ENCODE measurements at regions not wholly inside any gene's neighbourhood (a gene's known extent, or its start where the extent isn't known, plus 50 kb on each side); places are given as distances from the start of the nearest gene placed in this dataset.

DNA sequence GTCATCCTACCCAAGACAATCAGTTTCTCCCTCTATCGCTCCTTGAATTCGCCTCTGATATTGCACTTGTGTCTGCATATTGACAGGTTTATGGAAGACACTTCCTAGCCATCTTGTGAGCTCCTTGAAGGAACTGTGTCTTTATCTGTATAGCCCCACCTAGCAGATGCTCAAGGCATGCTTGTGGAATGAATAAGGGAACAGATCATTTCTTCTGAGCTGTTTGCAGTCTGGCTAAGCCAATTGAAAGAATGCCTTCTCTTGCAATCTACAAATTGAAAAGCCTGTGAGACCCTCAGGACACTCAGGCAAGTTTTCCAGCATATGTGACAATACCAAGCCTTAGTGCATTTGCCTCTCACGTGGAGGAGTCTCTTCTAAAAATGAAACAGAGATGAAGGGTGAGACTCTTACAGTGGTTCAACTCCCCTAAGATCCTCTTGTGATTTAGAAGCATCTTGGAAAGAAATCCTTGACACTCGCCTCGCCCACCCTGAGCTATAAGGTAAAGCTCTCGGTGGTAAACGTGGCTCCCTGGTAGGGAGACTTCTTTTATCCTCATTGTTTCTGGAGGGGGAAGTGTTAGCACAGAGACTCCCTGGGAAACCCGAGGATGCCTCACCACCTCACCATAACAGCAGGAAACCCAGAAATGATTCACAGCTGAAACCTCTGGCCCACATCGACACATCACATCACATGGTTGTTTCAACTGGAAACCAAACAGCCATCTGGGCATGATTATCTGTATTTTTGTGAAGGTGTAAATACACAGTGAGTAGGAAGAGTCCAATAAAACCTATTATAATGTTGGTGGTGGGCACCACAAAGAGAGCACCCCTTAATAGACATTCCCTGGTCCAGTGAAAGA lies 112.3 kb upstream of the BCL2L14 start:
- no peak overlapping the region for H3K4me3 Mint-ChIP-seq
- H3K27me3 Mint-ChIP-seq (ENCODE audit: insufficient read depth): no peaks in the 10 kb centered on the region
- H3K9me3 Mint-ChIP-seq: no peaks in the 10 kb centered on the region
- 57% methylated on average over 6 to 9 of the region's 9 CpGs for WGBS, 2 experiments (ENCODE audit: insufficient coverage in 1 of 2, insufficient read length in 1 of 2)
- DNase-seq: peak; percentile 75
- no peak overlapping the region for H3K4me3 ChIP-seq (ENCODE audit: low read length)
- peak overlapping the region; percentile 14 for H3K9ac ChIP-seq (ENCODE audit: extremely low read depth, low read length, poor library complexity, severe bottlenecking)
- no peaks in the 10 kb centered on the region for H3K27me3 ChIP-seq (ENCODE audit: control insufficient read depth, insufficient read depth, low read length, poor library complexity, severe bottlenecking)
- TF ChIP-seq, protein P1, sequence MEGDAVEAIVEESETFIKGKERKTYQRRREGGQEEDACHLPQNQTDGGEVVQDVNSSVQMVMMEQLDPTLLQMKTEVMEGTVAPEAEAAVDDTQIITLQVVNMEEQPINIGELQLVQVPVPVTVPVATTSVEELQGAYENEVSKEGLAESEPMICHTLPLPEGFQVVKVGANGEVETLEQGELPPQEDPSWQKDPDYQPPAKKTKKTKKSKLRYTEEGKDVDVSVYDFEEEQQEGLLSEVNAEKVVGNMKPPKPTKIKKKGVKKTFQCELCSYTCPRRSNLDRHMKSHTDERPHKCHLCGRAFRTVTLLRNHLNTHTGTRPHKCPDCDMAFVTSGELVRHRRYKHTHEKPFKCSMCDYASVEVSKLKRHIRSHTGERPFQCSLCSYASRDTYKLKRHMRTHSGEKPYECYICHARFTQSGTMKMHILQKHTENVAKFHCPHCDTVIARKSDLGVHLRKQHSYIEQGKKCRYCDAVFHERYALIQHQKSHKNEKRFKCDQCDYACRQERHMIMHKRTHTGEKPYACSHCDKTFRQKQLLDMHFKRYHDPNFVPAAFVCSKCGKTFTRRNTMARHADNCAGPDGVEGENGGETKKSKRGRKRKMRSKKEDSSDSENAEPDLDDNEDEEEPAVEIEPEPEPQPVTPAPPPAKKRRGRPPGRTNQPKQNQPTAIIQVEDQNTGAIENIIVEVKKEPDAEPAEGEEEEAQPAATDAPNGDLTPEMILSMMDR (conservative IDR thresholded peaks at IDR 0.05): peak; percentile 50
- peaks cover 4% of the 10 kb centered on the region for H3K36me3 Mint-ChIP-seq (ENCODE audit: low read depth)
- H3K36me3 ChIP-seq (ENCODE audit: control insufficient read depth, insufficient read depth, low read length): peaks cover 4% of the 10 kb centered on the region
- peak overlapping the region; percentile 10 for H3K27ac Mint-ChIP-seq
- peaks cover 14% of the 10 kb centered on the region for H3K4me1 ChIP-seq (ENCODE audit: control insufficient read depth, insufficient read depth, low read length)
- H3K27ac ChIP-seq (ENCODE audit: low read depth, low read length): no peak overlapping the region
- peaks cover 51% of the 10 kb centered on the region for H3K4me1 Mint-ChIP-seq
- H3K9me3 ChIP-seq (ENCODE audit: control insufficient read depth, low read length): no peaks in the 10 kb centered on the region

DNA sequence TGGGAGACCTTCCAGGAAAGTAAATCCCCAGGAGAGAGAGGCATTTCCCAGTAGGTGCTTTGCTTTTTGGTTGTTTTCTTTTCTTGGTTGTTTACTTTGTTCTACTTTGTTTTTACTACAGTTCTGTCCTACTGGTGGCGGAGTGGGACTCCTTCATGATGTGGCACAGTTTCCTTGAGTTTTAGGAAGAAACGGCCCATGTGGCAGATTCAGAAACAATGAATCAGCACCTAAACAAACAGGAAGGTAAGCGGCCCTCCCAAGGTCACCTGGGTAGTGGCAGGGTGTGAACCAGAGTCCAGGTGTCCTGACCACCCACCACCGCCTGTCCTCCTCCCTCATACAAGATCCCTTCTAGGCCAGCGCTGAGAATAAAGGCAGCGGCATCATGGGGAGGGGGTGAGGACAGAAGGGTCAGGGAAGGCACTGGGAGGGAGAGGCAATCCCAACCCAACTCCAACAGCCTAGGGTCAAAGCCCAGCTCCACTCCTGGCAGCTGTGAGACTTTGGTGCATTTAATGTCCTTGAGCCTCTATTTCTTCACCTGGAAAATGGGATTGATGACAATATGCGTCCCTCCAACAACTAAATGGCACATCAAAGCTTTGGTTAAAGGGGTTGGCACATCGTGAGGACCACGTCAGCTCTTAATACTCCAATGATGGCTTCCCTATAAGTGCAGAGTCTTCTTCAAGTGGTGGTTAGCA lies 111.5 kb upstream of the BCL2L14 start:
- Mint-ChIP-seq H3K4me1 (peaks cover 49% of the 10 kb centered on the region), H3K4me3 (no peak overlapping the region), H3K27ac (peak overlapping the region; percentile 10), H3K9me3 (no peaks in the 10 kb centered on the region), H3K27me3 (ENCODE audit: insufficient read depth) (no peaks in the 10 kb centered on the region), H3K36me3 (ENCODE audit: low read depth) (peaks cover 4% of the 10 kb centered on the region)
- Histone ChIP-seq H3K4me1 (ENCODE audit: control insufficient read depth, insufficient read depth, low read length) (peaks cover 11% of the 10 kb centered on the region), H3K4me3 (ENCODE audit: low read length) (no peak overlapping the region), H3K9me3 (ENCODE audit: control insufficient read depth, low read length) (no peaks in the 10 kb centered on the region), H3K36me3 (ENCODE audit: control insufficient read depth, insufficient read depth, low read length) (peaks cover 4% of the 10 kb centered on the region), H3K27ac (ENCODE audit: low read depth, low read length) (no peak overlapping the region), H3K27me3 (ENCODE audit: control insufficient read depth, insufficient read depth, low read length, poor library complexity, severe bottlenecking) (no peaks in the 10 kb centered on the region), H3K9ac (ENCODE audit: extremely low read depth, low read length, poor library complexity, severe bottlenecking) (peak overlapping the region; percentile 14)
- WGBS, 2 experiments (ENCODE audit: insufficient coverage in 1 of 2, insufficient read length in 1 of 2): 86 to 91% methylated on average over 7 to 9 of the region's 9 CpGs
- TF ChIP-seq, protein P1 (conservative IDR thresholded peaks at IDR 0.05): peak; percentile 45
- DNase-seq: peak; percentile 67

DNA sequence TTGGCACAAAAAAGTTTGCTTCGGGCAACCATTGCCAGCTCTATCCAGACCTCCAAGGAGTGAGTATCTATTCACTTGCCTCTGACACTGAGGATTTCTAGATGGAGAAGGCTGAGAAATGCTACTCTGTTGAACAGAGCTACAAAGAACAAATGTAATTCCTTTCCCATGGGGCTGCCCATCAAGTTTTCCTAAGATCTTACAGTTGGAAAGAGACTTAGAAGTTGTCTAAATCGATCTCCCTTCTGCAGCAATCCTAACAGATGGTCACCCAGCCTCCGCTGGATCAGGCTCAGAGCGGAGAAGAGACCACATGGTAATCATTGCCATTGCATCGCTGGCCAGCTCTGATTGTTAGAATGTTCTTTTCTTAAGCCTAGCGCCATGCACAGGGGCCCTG lies 110.1 kb upstream of the BCL2L14 start:
- Histone ChIP-seq H3K36me3 (ENCODE audit: control insufficient read depth, insufficient read depth, low read length) (peaks cover 4% of the 10 kb centered on the region), H3K9me3 (ENCODE audit: control insufficient read depth, low read length) (no peaks in the 10 kb centered on the region), H3K27me3 (ENCODE audit: control insufficient read depth, insufficient read depth, low read length, poor library complexity, severe bottlenecking) (no peaks in the 10 kb centered on the region), H3K4me3 (ENCODE audit: low read length) (no peak overlapping the region), H3K27ac (ENCODE audit: low read depth, low read length) (no peak overlapping the region), H3K4me1 (ENCODE audit: control insufficient read depth, insufficient read depth, low read length) (peaks cover 11% of the 10 kb centered on the region), H3K9ac (ENCODE audit: extremely low read depth, low read length, poor library complexity, severe bottlenecking) (no peak overlapping the region)
- H3K9me3 Mint-ChIP-seq: no peaks in the 10 kb centered on the region
- peaks cover 38% of the 10 kb centered on the region for H3K4me1 Mint-ChIP-seq
- TF ChIP-seq, protein P1 (conservative IDR thresholded peaks at IDR 0.05): no peak
- H3K27me3 Mint-ChIP-seq (ENCODE audit: insufficient read depth): no peaks in the 10 kb centered on the region
- no peak overlapping the region for H3K27ac Mint-ChIP-seq
- H3K4me3 Mint-ChIP-seq: no peak overlapping the region
- H3K36me3 Mint-ChIP-seq (ENCODE audit: low read depth): peaks cover 7% of the 10 kb centered on the region
- peak; percentile 45 for DNase-seq
- WGBS, 2 experiments (ENCODE audit: insufficient coverage in 1 of 2, insufficient read length in 1 of 2): 89 to 100% methylated on average over 5 to 6 of the region's 6 CpGs

All from endodermal cell (in vitro differentiated cells).